ENCODE measurements at regions not wholly inside any gene's neighbourhood (a gene's known extent, or its start where the extent isn't known, plus 50 kb on each side); places are given as distances from the start of the nearest gene placed in this dataset.
A peak's percentile ranks its signal among the peaks of the same experiment; 100 is the strongest.

DNA sequence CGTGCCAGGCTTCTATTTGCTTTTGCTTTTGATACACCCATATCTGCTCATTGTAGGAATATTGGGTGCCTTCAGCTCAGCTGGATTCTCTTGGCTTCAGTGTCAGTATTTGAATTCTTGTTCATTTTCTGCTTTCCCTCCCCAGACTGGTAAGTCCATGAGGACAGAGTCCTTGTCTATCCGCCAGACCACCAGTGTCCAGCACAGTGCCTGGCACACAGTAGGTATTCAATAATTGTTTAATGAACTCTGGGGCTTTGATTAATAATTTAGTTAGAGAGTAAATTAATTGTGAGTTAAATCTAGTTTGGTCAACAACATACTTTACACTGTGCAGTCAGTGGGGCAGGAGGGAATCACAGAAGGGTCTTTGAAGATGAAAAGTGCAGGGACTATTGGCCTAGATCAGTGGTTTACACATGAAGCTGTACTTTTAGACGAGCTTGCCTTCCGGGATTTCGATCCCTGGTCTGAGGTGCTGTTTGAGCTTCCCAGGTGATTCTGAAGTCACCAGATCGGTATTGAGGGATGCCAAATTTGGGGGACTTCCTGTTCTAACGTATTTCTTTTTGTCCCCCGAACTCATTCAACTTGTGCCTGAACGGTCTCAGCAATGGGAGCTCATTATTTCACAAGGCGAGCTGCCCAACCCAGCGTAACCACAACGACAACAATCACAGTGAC lies 119.1 kb upstream of the JUN start:
- peak overlapping the region; percentile 97 to 99 (median 99) for H3K27ac ChIP-seq
- no peaks in the 10 kb centered on the region for H3K36me3 ChIP-seq
- H3K4me1 ChIP-seq = peaks cover 8 to 25% of the 10 kb centered on the region in 2 donors
- no peak for DNase-seq
- H3K9me3 ChIP-seq = no peaks in the 10 kb centered on the region
- TF ChIP-seq POLR2A (IDR thresholded peaks at IDR 0.05) = no peak
- no peak for TF ChIP-seq CTCF (IDR thresholded peaks at IDR 0.05)
- peak overlapping the region in 1 of 3 donors; percentile 38 for H3K4me3 ChIP-seq (replicated peaks in 1 of 3)
- 25 to 32% methylated on average over 12 of the region's 12 CpGs for WGBS, 2 donors
- intact Hi-C loops (cut with DNase I) = no loop called here
- no peaks in the 10 kb centered on the region for H3K27me3 ChIP-seq

GRCh38 chr1:58903514-58904298 lies 119.9 kb upstream of the JUN start:
- TF ChIP-seq CTCF (IDR thresholded peaks at IDR 0.05) (no peak), POLR2A (IDR thresholded peaks at IDR 0.05) (peak; percentile 92 to 97)
- H3K9me3 ChIP-seq = no peaks in the 10 kb centered on the region
- DNase-seq = peak; percentile 94 to 96
- 0 to 2% methylated on average over 16 of the region's 70 CpGs for WGBS, 2 donors
- peak overlapping the region; percentile 97 to 99 (median 99) for H3K27ac ChIP-seq
- no peaks in the 10 kb centered on the region for H3K27me3 ChIP-seq
- peaks cover 8 to 22% of the 10 kb centered on the region in 2 donors for H3K4me1 ChIP-seq
- intact Hi-C loops (cut with DNase I) = no loop called here
- H3K4me3 ChIP-seq (replicated peaks in 1 of 3) = peak overlapping the region in 2 of 3 donors; percentile 36 to 38
- no peaks in the 10 kb centered on the region for H3K36me3 ChIP-seq

- DNase-seq = no peak
- Histone ChIP-seq H3K4me3 (replicated peaks in 1 of 3) (peak overlapping the region in 2 of 3 donors; percentile 36 to 38), H3K27me3 (no peaks in the 10 kb centered on the region), H3K9me3 (no peaks in the 10 kb centered on the region), H3K27ac (peak overlapping the region; percentile 97 to 99 (median 99)), H3K4me1 (peaks cover 8 to 14% of the 10 kb centered on the region in 2 donors), H3K36me3 (no peaks in the 10 kb centered on the region)
- TF ChIP-seq POLR2A (IDR thresholded peaks at IDR 0.05) = no peak
- TF ChIP-seq CTCF (IDR thresholded peaks at IDR 0.05) = no peak
- 61 to 66% methylated on average over 8 of the region's 8 CpGs for WGBS, 2 donors
- intact Hi-C loops (cut with DNase I) = no loop called here
These were observed 120.7 kb upstream of the JUN start for GRCh38 chr1:58904299-58905125.

DNA sequence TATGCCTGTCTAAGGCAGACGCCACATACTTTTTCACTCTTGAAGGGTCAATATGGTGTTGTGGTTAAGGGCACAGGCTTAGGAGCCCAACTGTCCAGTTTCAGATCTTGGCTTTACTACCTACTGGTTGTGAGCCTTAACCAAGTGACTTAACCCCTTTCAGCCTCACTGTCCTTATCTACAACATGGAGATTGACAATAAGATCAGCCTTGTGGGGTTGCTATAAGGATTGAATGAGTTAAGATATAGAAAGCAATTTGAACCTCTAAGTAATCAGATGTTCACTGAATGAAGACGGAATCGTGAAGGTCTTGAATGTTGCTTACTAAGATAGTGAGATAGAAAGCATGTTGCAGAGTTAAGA lies 121.3 kb upstream of the JUN start:
- H3K36me3 ChIP-seq = no peaks in the 10 kb centered on the region
- no peak overlapping the region for H3K4me3 ChIP-seq (replicated peaks in 1 of 3)
- no peak for DNase-seq
- no peaks in the 10 kb centered on the region for H3K9me3 ChIP-seq
- no peak for TF ChIP-seq POLR2A (IDR thresholded peaks at IDR 0.05)
- no peak for TF ChIP-seq CTCF (IDR thresholded peaks at IDR 0.05)
- WGBS, 2 donors = 85 to 90% methylated on average over 3 of the region's 3 CpGs
- intact Hi-C loops (cut with DNase I) = no loop called here
- H3K27ac ChIP-seq = peak overlapping the region in 1 of 3 donors; percentile 97
- peaks cover 8 to 14% of the 10 kb centered on the region in 2 donors for H3K4me1 ChIP-seq
- H3K27me3 ChIP-seq = no peaks in the 10 kb centered on the region

All from thyroid gland (tissue), 4 donors.